ENCODE measurements at regions not wholly inside any gene's neighbourhood (a gene's known extent, or its start where the extent isn't known, plus 50 kb on each side); places are given as distances from the start of the nearest gene placed in this dataset.

GRCh38 chr10:30688456-30688855, 58.9 kb upstream of the LYZL2 start:
- no peak for TF ChIP-seq CTCF (IDR thresholded peaks at IDR 0.05)
- TF ChIP-seq POLR2A (IDR thresholded peaks at IDR 0.05): no peak

Data from lower leg skin (tissue), 3 donors.